Kidney (tissue), 13 donors: ENCODE measurements at regions not wholly inside any gene's neighbourhood (a gene's known extent, or its start where the extent isn't known, plus 50 kb on each side); places are given as distances from the start of the nearest gene placed in this dataset.

Source experiments
- DNase-seq, 5 donors: peaks; one replicate each; pipeline ENCODE4 v3.0.0-alpha.2; 2013 to 2020
- FAIRE-seq: peaks from 2 replicates; lab custom pipeline; 2012; peaks lifted over from hg19 to GRCh38; lab: Jason Lieb, UNC
- H3K27ac ChIP-seq, 2 donors: one replicate each; pipeline ENCODE4 v1.7.0; 2013; ENCODE audit warnings: low read depth in 2 of 2, low read length in 2 of 2, inconsistent platforms in 1 of 2
- H3K27me3 ChIP-seq: one replicate; pipeline ENCODE4 v1.7.1; 2013; ENCODE audit warnings: low read length, inconsistent platforms; ENCODE audit not compliant: control insufficient read depth, insufficient read depth
- H3K36me3 ChIP-seq, 3 donors: one replicate each; pipeline versions ENCODE4 v1.7.0 to v1.7.1; 2013; ENCODE audit warnings: low read length in 3 of 3, control low read depth in 1 of 3, inconsistent platforms in 1 of 3; ENCODE audit not compliant: insufficient read depth in 3 of 3, control insufficient read depth in 2 of 3
- H3K4me1 ChIP-seq, 3 donors: one replicate each; pipeline versions ENCODE4 v1.7.0 to v1.7.1; 2013; ENCODE audit warnings: low read length in 3 of 3, inconsistent platforms in 1 of 3, low read depth in 1 of 3; ENCODE audit not compliant: control insufficient read depth in 2 of 3, insufficient read depth in 2 of 3
- H3K4me3 ChIP-seq, 3 donors: one replicate each; pipeline versions ENCODE4 v1.7.0 to v1.8.1; 2013; ENCODE audit warnings: low read length in 3 of 3, control low read depth in 1 of 3, inconsistent platforms in 1 of 3
- H3K9ac ChIP-seq, 3 donors: one replicate each; pipeline versions ENCODE4 v1.7.0 to v1.7.1; 2013; ENCODE audit warnings: low read length in 3 of 3, control low read depth in 1 of 3, inconsistent platforms in 1 of 3
- H3K9me3 ChIP-seq, 3 donors: one replicate each; pipeline versions ENCODE4 v1.7.0 to v1.7.1; 2013; ENCODE audit warnings: low read length in 3 of 3, control low read depth in 1 of 3, inconsistent platforms in 1 of 3; ENCODE audit not compliant: control insufficient read depth in 2 of 3, insufficient read depth in 1 of 3
- CTCF ChIP-seq: IDR thresholded peaks from 3 replicates; pipeline ENCODE4 v1.5.1; 2012; ENCODE audit warnings: mild to moderate bottlenecking, moderate library complexity, borderline replicate concordance; ENCODE audit not compliant: insufficient read depth; ENCODE audit errors: extremely low read depth
- intact Hi-C: fragments of 100-400 bp; cut with DNase I; formaldehyde crosslinking; loops from one replicate; pipeline ENCODE4 v1.11.1; 2022
- donor health status: control.
- donor health status: control.
- donor health status: control.
- donor health status: control.
- donor health status: control.
- donor health status: DM: yes; HTN: yes; CAD: no.
- donor health status: Normal renal cell carcinoma (clear cell type).

GRCh38 chr13:103199380-103200088, 133.3 kb upstream of the SLC10A2 start:
- TF ChIP-seq CTCF, result no peak
- intact Hi-C loops, result no loop called here
- H3K27me3 ChIP-seq, result no peaks in the 10 kb centered on the region
- H3K4me1 ChIP-seq, result no peaks in the 10 kb centered on the region
- H3K9me3 ChIP-seq, result no peaks in the 10 kb centered on the region
- H3K27ac ChIP-seq, result no peak overlapping the region
- H3K36me3 ChIP-seq, result no peaks in the 10 kb centered on the region
- no peak overlapping the region for H3K4me3 ChIP-seq
- H3K9ac ChIP-seq, result no peak overlapping the region
- DNase-seq (no peak), FAIRE-seq (no peak)

DNA sequence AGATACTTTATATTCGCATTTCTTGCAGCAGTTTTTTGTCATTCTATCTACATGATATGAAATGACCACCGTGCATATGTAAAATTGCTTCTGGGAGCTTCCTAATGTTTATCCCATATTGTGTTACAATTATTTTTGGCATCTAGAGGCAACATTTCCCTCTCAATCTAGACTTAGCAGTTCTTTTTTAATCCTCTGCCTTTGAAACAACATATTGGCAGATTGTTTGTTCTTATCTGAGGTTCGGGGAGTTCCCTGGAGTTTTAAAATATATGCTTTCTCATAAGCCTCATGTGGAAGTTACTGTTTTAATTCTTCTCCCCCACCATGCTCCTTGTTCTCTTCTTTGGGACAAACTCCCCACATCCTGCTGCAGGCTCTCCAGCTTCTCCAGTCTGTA, 130.1 kb upstream of the SLC10A2 start:
- no peak overlapping the region for H3K27ac ChIP-seq

DNA sequence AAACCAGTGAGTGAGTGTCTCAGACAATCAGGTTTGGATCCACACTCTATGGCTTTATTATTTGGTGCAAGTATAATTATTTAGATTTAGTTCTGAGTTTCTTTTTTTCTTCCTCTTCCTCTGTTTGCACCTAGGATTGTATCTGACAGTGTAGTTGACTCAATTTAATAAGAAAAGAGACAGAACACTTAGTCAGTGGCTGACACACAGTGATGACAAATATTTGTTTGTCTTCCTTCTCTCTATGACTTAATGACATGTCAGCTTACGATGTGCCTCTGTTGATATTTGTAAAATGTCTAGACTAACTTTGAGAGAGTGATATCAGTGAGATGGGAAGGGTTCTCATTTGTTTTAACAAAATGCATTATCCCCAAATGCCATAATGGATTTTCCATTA, 129.5 kb upstream of the SLC10A2 start:
- FAIRE-seq (no peak), DNase-seq (no peak)
- no peak overlapping the region for H3K4me3 ChIP-seq
- H3K27ac ChIP-seq, result no peak overlapping the region
- H3K9me3 ChIP-seq, result no peaks in the 10 kb centered on the region
- no peaks in the 10 kb centered on the region for H3K27me3 ChIP-seq
- H3K36me3 ChIP-seq, result no peaks in the 10 kb centered on the region
- TF ChIP-seq CTCF, result no peak
- H3K9ac ChIP-seq, result no peak overlapping the region
- no peaks in the 10 kb centered on the region for H3K4me1 ChIP-seq
- intact Hi-C loops, result no loop called here

More for the DNA sequence above, 130.1 kb upstream of the SLC10A2 start:
- intact Hi-C loops, result no loop called here
- Histone ChIP-seq H3K9ac (no peak overlapping the region), H3K4me3 (no peak overlapping the region), H3K4me1 (no peaks in the 10 kb centered on the region), H3K27me3 (no peaks in the 10 kb centered on the region), H3K9me3 (no peaks in the 10 kb centered on the region), H3K36me3 (no peaks in the 10 kb centered on the region)
- DNase-seq (no peak), FAIRE-seq (no peak)
- TF ChIP-seq CTCF, result no peak

DNA sequence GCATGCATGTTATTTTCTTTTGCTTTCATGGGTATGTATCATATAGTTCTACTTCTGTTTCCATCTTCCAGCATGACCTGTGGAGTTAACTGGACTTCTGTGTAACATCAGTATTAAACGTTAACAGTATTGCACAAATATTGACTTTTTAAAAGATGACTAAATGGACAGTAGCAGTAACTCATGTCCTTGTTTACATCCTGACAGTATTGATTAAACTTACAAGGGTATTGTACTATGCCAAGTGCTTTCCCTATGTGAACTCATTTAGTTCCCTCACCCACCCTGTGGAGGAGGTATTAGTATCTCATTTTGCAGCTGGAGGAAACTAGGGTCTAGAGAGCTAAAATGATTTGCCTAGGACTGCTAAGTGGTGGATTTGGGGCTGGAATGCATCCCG, 128.7 kb upstream of the SLC10A2 start:
- Histone ChIP-seq H3K36me3 (no peaks in the 10 kb centered on the region), H3K9ac (no peak overlapping the region), H3K27ac (no peak overlapping the region), H3K4me1 (no peaks in the 10 kb centered on the region), H3K4me3 (no peak overlapping the region), H3K27me3 (no peaks in the 10 kb centered on the region), H3K9me3 (no peaks in the 10 kb centered on the region)
- FAIRE-seq (no peak), DNase-seq (no peak)
- no peak for TF ChIP-seq CTCF
- intact Hi-C loops, result no loop called here
